ENCODE measurements at regions not wholly inside any gene's neighbourhood (a gene's known extent, or its start where the extent isn't known, plus 50 kb on each side); places are given as distances from the start of the nearest gene placed in this dataset.

DNA sequence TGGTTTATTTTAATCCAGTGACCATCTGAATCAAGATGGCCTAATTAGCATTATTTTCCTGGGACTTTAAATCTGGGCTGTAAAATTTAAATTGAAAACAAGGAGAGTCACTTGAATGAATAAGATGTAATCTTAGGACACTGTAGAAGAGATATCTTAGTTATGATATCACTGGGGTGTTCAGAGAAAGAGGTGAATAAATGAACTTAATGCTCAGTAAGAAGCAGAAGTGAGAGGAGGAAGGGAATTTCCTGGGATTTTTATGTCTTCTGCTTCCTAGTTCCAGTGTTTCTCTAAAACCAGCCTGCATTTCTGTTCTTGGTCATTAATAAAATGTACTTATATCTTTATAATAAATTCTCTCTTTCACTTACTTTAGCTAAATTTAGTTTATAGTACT, 136.8 kb upstream of the PTPRK start:
- H3K27ac ChIP-seq (ENCODE audit: extremely low read depth, low read depth, low read length) = no peak overlapping the region
- TF ChIP-seq SOX6 (IDR thresholded peaks at IDR 0.05) (no peak), MXI1 (IDR thresholded peaks at IDR 0.05; ENCODE audit: low read depth, low read length) (no peak), ZC3H4 (CRISPR knock-in tag; IDR thresholded peaks at IDR 0.05; ENCODE audit: borderline replicate concordance) (no peak), SRSF9 (IDR thresholded peaks at IDR 0.05; ENCODE audit: borderline replicate concordance, low read depth, low read length) (no peak), SRSF1 (IDR thresholded peaks at IDR 0.05; ENCODE audit: low read depth, low read length) (no peak), BRD9 (IDR thresholded peaks at IDR 0.05; ENCODE audit: low read depth, partially characterized antibody) (no peak), RFX5 (IDR thresholded peaks at IDR 0.05; ENCODE audit: low read depth, low read length) (no peak), FIP1L1 (IDR thresholded peaks at IDR 0.05; ENCODE audit: low read depth, low read length, poor library complexity, severe bottlenecking) (no peak)
- TF ChIP-seq, protein P1, sequence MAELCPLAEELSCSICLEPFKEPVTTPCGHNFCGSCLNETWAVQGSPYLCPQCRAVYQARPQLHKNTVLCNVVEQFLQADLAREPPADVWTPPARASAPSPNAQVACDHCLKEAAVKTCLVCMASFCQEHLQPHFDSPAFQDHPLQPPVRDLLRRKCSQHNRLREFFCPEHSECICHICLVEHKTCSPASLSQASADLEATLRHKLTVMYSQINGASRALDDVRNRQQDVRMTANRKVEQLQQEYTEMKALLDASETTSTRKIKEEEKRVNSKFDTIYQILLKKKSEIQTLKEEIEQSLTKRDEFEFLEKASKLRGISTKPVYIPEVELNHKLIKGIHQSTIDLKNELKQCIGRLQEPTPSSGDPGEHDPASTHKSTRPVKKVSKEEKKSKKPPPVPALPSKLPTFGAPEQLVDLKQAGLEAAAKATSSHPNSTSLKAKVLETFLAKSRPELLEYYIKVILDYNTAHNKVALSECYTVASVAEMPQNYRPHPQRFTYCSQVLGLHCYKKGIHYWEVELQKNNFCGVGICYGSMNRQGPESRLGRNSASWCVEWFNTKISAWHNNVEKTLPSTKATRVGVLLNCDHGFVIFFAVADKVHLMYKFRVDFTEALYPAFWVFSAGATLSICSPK (IDR thresholded peaks at IDR 0.05; ENCODE audit: borderline replicate concordance) = no peak
- TF ChIP-seq, protein P2, sequence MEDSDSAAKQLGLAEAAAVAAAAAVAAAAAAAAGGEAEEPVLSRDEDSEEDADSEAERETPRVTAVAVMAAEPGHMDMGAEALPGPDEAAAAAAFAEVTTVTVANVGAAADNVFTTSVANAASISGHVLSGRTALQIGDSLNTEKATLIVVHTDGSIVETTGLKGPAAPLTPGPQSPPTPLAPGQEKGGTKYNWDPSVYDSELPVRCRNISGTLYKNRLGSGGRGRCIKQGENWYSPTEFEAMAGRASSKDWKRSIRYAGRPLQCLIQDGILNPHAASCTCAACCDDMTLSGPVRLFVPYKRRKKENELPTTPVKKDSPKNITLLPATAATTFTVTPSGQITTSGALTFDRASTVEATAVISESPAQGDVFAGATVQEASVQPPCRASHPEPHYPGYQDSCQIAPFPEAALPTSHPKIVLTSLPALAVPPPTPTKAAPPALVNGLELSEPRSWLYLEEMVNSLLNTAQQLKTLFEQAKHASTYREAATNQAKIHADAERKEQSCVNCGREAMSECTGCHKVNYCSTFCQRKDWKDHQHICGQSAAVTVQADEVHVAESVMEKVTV (CRISPR knock-in tag; IDR thresholded peaks at IDR 0.05) = no peak
- H3K9me3 ChIP-seq (replicated peaks; ENCODE audit: control insufficient read depth, insufficient read depth, low read depth, low read length) = no peaks in the 10 kb centered on the region; the same call in 1 of the 2 replicates
- FAIRE-seq = no peak
- no peaks in the 10 kb centered on the region for H4K20me1 ChIP-seq (replicated peaks; ENCODE audit: control insufficient read depth, insufficient read depth, low read length)
- ATAC-seq = no peak
- no peak overlapping the region for H3K9ac ChIP-seq (ENCODE audit: insufficient read depth in 1 of 2, low read depth in 2 of 2, low read length in 2 of 2)
- H3K36me3 ChIP-seq (ENCODE audit: control insufficient read depth, insufficient read depth, low read length) = no peaks in the 10 kb centered on the region
- intact Hi-C loops (cut with micrococcal nuclease) = no loop called here
- no TSS peak for BruUV-seq (replicated peaks)
- POLR2A ChIA-PET = no interaction called here
- H3K79me2 ChIP-seq (ENCODE audit: control insufficient read depth, insufficient read depth, low read length) = no peaks in the 10 kb centered on the region
- no peak overlapping the region for H3K4me3 ChIP-seq
- no peak for DNase-seq (ENCODE audit: extremely low read depth in 1 of 4, low spot score in 3 of 4)
- in situ Hi-C loops (cut with MboI) = no loop called here
- no peaks in the 10 kb centered on the region for H3K9me1 ChIP-seq (ENCODE audit: control insufficient read depth, insufficient read depth, low read length)
- no peak overlapping the region for H2AFZ ChIP-seq (ENCODE audit: low read depth, low read length)
- H3K4me2 ChIP-seq (ENCODE audit: insufficient read depth, low read length) = no peak overlapping the region
- no peaks in the 10 kb centered on the region for H3K4me1 ChIP-seq (replicated peaks in 1 of 2; ENCODE audit: control insufficient read depth in 2 of 2, insufficient read depth in 2 of 2, low read length in 2 of 2)
- H3K27me3 ChIP-seq (ENCODE audit: control insufficient read depth in 2 of 2, insufficient read depth in 2 of 2, low read length in 2 of 2) = no peaks in the 10 kb centered on the region
- CTCF ChIA-PET (ENCODE audit: low intra/inter-chr PET ratio) = no interaction called here
